GM04504 (cell line): ENCODE measurements at regions not wholly inside any gene's neighbourhood (a gene's known extent, or its start where the extent isn't known, plus 50 kb on each side); places are given as distances from the start of the nearest gene placed in this dataset.

Experiments
- DNase-seq: peaks from one replicate; pipeline ENCODE4 v3.0.0-alpha.2; 2012; ENCODE audit warnings: low read depth

- DNase-seq, result no peak
These were observed 51.0 kb upstream of the L3MBTL3 start for GRCh38 chr6:129967427-129967826.

- DNase-seq, result no peak
These were observed 52.3 kb upstream of the L3MBTL3 start for GRCh38 chr6:129966125-129966524.

GRCh38 chr6:129965096-129965495 lies 53.3 kb upstream of the L3MBTL3 start:
- no peak for DNase-seq

- DNase-seq, result no peak
These were observed 58.9 kb upstream of the L3MBTL3 start for GRCh38 chr6:129959358-129959930.

- no peak for DNase-seq
These were observed 60.2 kb upstream of the L3MBTL3 start for GRCh38 chr6:129957941-129958898.

GRCh38 chr6:129955584-129955983 lies 62.8 kb upstream of the L3MBTL3 start:
- DNase-seq, result no peak

- DNase-seq, result no peak
These were observed 63.5 kb upstream of the L3MBTL3 start for GRCh38 chr6:129954749-129955431.

- no peak for DNase-seq
These were observed 70.6 kb upstream of the L3MBTL3 start for GRCh38 chr6:129947797-129948196.

- DNase-seq, result no peak
These were observed 71.8 kb upstream of the L3MBTL3 start for GRCh38 chr6:129946439-129947140.

- no peak for DNase-seq
These were observed 74.6 kb upstream of the L3MBTL3 start for GRCh38 chr6:129943637-129944271.

- DNase-seq, result no peak
These were observed 77.8 kb upstream of the L3MBTL3 start for GRCh38 chr6:129940454-129941195.

- no peak for DNase-seq
These were observed 77.3 kb upstream of the TMEM244 start for GRCh38 chr6:129938249-129939020.

- peak; percentile 24 for DNase-seq
These were observed 75.4 kb upstream of the TMEM244 start for GRCh38 chr6:129936329-129937165.

GRCh38 chr6:129932321-129932720 lies 71.2 kb upstream of the TMEM244 start:
- no peak for DNase-seq

- DNase-seq, result peak; percentile 75
These were observed 68.3 kb upstream of the TMEM244 start for GRCh38 chr6:129929433-129929832.

GRCh38 chr6:129923530-129924250 lies 62.6 kb upstream of the TMEM244 start:
- peak; percentile 17 for DNase-seq

GRCh38 chr6:129921169-129921817 lies 60.2 kb upstream of the TMEM244 start:
- no peak for DNase-seq
